ENCODE measurements at regions not wholly inside any gene's neighbourhood (a gene's known extent, or its start where the extent isn't known, plus 50 kb on each side); places are given as distances from the start of the nearest gene placed in this dataset.

DNA sequence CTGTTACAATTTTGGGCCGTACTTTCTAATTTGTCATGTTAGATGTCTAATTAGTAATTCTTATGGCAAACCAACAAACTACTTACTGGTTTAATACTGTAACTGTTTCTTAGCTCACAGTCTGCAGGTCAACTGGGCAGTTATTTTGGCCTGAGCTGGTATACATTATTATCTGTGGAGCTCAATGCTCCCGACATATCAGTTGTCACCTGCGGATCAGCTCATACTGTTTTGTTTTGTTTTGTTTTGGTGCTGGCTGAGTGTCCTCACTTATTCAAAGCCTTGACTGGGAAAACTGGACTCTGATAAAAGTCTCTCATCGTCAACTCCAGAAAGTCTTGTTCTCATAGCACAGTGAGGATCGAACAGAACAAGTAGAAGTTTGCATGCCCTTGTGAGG is 1060.6 kb upstream of the CDH8 start:
- intact Hi-C loops (cut with DNase I; ENCODE audit: low total_unique reads): loop anchor here (5.0 kb wide), 1 partner anchor 1185 kb away; no protein-coding TSS in a partner anchor
- no peaks in the 10 kb centered on the region for H3K27me3 ChIP-seq
- no peaks in the 10 kb centered on the region for H3K36me3 ChIP-seq
- DNase-seq: no peak
- TF ChIP-seq CTCF (IDR thresholded peaks at IDR 0.05): no peak
- no peaks in the 10 kb centered on the region for H3K9me3 ChIP-seq
- no peak overlapping the region for H3K4me3 ChIP-seq
- H3K4me1 ChIP-seq: no peaks in the 10 kb centered on the region
- H3K27ac ChIP-seq: no peak overlapping the region

DNA sequence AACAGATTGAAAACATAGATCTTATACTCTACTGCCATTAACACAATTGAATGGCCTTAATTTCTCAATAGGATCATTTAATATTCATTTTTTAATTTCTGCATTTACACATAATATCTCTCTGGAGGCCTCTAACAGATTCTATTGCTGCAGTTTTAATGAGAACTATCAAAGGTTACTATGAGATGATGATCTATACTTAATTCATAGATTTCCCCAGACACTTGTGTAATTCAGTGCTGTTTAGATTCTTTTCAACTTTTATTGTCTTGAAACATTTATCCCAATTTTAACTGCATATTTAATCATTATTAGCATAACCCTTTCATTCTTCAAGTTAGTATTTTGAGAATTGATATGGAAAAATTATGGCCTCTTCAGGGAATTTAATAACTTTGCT is 1056.5 kb upstream of the CDH8 start:
- Histone ChIP-seq H3K27ac (no peak overlapping the region), H3K4me3 (no peak overlapping the region), H3K36me3 (no peaks in the 10 kb centered on the region), H3K27me3 (no peaks in the 10 kb centered on the region), H3K4me1 (no peaks in the 10 kb centered on the region), H3K9me3 (no peaks in the 10 kb centered on the region)
- no peak for TF ChIP-seq CTCF (IDR thresholded peaks at IDR 0.05)
- intact Hi-C loops (cut with DNase I; ENCODE audit: low total_unique reads): no loop called here
- no peak for DNase-seq

DNA sequence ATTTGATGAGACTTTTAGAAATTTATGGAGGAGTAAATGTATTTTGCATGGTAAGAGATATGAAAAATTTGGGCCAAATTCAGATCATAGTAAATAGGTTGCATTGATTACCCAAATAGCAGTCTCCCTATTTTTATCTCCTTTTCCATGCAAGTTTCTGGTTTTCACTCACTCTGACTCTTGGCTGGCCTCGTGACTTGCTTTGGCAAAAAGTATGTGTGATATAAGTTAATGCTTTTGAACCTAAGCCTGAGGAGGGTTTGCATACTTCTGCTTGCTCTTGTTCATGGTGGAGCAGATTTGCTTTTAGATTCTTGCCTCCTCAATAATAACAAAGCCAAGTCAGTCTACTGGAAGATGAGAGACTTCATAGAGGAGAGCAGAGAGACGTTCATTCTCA is 1045.9 kb upstream of the CDH8 start:
- no peak for TF ChIP-seq CTCF (IDR thresholded peaks at IDR 0.05)
- intact Hi-C loops (cut with DNase I; ENCODE audit: low total_unique reads): no loop called here
- no peaks in the 10 kb centered on the region for H3K27me3 ChIP-seq
- H3K27ac ChIP-seq: no peak overlapping the region
- H3K9me3 ChIP-seq: no peaks in the 10 kb centered on the region
- H3K36me3 ChIP-seq: no peaks in the 10 kb centered on the region
- no peak overlapping the region for H3K4me3 ChIP-seq
- no peaks in the 10 kb centered on the region for H3K4me1 ChIP-seq
- DNase-seq: no peak

DNA sequence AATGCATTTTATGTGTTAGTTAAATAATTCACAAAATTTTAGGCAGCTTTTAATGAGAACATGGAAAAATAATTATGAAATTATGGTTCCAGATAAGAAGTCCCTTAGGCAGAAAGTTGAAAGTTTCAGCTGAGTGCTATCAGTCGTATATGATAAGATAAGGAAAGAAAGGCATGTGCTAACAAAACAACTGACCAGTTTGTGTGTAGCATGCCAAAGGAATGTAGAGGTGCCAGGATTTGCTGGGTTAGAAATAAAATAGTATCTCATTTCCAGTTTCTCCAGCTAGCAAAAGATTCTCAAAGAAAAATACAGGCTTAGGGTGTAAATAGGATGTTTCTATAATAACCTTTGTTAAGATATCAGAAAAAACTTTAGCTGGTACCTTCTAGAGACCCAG is 1044.5 kb upstream of the CDH8 start:
- intact Hi-C loops (cut with DNase I; ENCODE audit: low total_unique reads): no loop called here
- Histone ChIP-seq H3K4me1 (no peaks in the 10 kb centered on the region), H3K9me3 (no peaks in the 10 kb centered on the region), H3K27me3 (no peaks in the 10 kb centered on the region), H3K27ac (no peak overlapping the region), H3K36me3 (no peaks in the 10 kb centered on the region), H3K4me3 (no peak overlapping the region)
- TF ChIP-seq CTCF (IDR thresholded peaks at IDR 0.05): no peak
- DNase-seq: no peak

DNA sequence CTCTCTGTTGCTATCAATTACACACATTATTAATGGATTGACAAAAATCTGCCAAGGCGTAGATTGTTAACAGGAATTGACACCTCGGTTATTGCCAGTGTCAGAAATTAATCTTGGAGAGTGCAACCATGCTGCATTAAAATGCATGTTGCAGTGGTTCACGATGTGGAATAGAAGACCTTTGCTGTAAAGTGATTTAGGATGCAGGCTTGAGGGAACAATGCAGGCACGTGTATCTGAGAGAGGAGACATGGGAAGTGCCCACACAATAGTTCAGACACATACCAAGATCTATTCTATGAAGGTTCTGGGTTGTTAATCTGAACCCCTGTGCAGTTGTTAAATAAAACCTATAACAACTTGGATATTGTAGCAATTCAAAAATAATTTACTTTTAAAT is 1032.8 kb upstream of the CDH8 start:
- DNase-seq: no peak
- no peak for TF ChIP-seq CTCF (IDR thresholded peaks at IDR 0.05)
- H3K36me3 ChIP-seq: no peaks in the 10 kb centered on the region
- H3K4me3 ChIP-seq: no peak overlapping the region
- H3K27me3 ChIP-seq: no peaks in the 10 kb centered on the region
- H3K9me3 ChIP-seq: no peaks in the 10 kb centered on the region
- intact Hi-C loops (cut with DNase I; ENCODE audit: low total_unique reads): no loop called here
- no peak overlapping the region for H3K27ac ChIP-seq
- H3K4me1 ChIP-seq: no peaks in the 10 kb centered on the region

GRCh38 chr16:63067141-63067540 is 1030.9 kb upstream of the CDH8 start:
- no peak for DNase-seq
- intact Hi-C loops (cut with DNase I; ENCODE audit: low total_unique reads): no loop called here
- no peaks in the 10 kb centered on the region for H3K36me3 ChIP-seq
- H3K9me3 ChIP-seq: peaks cover 0 to 3% (median 0%) of the 10 kb centered on the region in 3 donors
- no peak overlapping the region for H3K27ac ChIP-seq
- no peak overlapping the region for H3K4me3 ChIP-seq
- H3K27me3 ChIP-seq: no peaks in the 10 kb centered on the region
- TF ChIP-seq CTCF (IDR thresholded peaks at IDR 0.05): no peak
- no peaks in the 10 kb centered on the region for H3K4me1 ChIP-seq

Measured in tibial artery (tissue), 4 donors.